NCI-H1092 (cell line): ENCODE measurements at regions not wholly inside any gene's neighbourhood (a gene's known extent, or its start where the extent isn't known, plus 50 kb on each side); places are given as distances from the start of the nearest gene placed in this dataset.

ENCODE experiments used
- DNase-seq: peaks from one replicate; lab custom pipeline; 2025; lab: John Stamatoyannopoulos, UW

DNA sequence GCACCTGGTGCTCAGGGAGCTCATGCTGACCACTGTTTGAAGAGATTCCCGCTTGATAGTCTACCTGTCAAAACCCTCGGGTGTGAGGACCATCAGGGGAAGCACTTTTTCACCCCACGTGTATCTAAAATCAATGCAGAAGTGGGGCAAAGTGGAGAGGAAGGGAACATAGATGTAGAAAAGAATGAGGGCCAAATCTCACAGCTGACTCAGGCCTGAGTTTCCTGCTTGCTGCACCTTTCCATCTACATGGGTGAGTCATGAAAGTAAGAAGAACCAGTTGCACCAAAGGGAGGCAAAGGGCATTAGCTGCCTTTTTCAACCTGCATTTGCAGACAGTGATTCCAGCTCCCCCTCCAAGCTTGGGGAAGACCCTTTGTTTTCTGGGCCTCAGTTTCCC lies 100.2 kb upstream of the MYCN start:
- DNase-seq: no peak

DNA sequence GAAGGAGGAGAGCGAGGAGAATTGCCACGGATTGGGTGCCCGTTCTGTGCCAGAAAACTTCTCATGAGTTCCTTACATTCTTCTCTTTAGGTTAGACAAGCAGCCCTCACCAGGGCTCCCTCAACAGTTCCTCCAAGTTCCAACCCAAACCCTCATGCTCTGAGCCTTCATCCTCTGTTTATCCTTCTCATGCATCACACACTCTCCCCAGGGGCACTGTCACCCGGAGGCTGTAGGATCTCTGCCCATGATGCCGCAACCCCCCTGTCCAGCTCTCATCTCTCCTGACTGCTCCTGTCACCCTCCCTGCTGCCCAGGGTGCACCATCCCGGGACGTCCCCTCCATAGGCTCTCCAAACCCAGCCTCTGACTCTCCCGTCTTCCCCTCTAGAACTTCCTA lies 99.4 kb upstream of the MYCN start:
- no peak for DNase-seq

DNA sequence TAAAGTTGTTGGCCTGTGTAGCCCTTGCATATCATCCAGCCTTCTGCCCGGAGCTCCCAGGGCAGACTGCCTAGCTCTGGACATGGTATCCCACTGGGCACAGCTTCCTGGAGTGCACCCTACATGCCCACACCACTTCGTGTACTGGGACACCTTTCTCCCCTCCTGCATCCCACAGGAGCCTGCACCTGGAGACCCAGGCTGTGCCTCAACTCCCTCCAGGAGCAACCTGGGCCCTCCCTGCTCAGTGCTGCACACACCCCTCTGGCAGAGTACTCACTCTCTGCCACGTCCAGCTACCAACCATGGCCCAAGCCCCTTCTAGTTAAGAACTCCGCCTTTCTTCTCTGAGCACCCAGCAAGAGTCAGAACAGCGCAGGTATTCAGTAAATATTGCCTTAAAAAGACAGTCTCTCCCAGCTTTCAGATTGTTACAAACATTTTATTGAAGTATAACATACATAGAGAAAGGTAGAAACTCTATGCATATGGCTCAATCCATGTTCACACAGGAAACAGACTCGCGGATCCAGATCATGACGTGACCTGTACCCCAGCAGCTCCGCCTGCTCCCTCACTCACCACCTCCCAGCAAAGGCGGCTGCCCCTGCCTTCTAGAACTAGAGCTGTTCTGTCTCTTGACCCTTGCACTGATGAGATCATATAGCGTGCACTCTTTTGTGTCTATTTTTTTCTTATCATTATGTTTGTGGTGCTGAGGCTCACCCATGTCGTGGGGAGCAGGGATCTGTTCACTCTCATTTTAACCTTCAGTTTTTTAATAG lies 98.4 kb upstream of the MYCN start:
- DNase-seq: no peak

DNA sequence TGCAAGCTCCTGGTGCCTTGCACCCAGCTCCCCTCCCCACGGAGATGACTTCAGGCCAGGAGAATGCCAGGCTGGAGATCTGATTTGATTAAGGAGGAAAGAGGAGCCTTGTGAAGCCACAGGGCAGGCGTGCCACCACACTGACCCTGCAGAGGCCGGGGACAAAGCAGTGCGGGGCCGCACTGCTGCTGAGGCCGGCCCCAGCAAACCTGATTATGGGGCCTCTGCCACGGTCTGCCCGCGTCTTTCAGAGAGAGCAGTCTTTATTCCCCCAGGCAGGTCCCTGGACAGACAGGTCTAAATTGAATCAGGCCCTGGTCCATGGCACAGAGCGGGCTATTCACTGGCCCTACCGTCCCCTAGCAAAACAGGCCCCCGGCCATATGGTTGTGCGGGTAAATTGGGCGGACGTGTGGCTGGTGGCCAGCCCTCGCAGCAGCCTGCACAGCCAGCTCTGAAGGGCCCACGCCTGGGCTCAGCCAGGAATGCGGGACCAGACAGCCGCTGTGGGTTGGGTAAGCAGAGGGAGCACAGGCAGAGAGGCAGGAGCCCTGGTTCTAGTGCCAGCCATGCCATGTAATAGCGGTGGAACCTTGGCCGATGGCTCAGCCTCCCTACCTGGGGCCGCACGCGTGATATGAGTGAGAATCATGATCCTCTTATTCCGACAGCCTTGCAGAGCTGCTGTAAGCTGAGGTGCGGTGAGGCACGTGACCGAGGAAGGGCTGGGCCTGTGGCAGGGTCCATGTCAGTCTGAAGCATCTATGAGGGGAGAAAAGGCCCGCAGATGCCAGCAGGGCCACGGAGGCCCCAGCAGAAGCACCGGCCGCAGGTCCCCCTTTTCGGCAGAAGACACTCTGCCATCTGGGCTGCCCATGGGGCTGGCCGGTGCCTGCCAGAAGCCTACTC lies 97.3 kb upstream of the MYCN start:
- DNase-seq: no peak

DNA sequence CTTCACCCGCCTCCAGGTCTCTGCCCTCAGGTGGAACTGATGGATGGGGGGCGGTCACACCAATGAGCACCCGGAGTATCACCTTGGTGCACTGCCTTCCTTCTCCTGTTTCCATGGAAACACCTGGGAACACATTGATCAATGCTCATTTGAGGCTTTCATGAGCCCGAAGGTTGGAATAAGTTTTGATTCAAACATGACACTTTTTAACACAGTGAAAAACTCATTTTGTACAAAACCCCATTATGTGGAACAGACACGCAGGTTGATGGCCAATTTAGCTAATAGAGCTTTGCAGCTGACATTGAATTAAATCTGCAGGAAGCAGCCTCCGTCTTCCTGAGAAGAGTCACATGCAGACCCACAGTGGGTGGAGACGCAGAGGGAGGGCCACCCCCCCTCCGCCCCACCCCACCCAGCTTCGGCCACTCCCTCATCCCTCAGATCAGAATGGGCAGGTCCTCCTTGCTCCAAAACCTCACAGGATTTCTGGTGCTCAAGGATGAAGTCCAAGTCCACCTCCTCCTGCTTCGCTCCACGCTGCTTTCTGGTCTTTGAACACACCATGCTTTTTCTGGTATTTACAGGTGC lies 96.0 kb upstream of the MYCN start:
- no peak for DNase-seq

DNA sequence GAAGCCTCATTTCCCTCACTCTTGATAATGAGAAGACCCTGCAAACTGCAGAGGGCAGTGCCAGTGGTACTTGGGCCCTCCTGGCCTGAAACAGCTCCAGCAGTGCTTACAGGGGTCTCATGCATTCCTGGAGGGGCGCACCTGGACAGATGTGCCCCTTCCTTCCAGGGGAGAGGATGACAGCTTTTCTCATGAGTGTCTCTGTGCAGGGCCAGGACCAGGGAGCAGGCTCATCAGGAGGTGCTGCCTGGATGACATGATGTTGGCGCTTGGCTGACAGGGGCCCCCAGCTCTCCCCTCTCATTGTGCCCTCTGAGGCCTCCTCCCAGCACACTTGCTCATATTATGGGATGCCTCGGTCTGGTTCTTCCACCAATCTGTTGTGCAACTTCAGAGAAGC lies 95.1 kb upstream of the MYCN start:
- no peak for DNase-seq

DNA sequence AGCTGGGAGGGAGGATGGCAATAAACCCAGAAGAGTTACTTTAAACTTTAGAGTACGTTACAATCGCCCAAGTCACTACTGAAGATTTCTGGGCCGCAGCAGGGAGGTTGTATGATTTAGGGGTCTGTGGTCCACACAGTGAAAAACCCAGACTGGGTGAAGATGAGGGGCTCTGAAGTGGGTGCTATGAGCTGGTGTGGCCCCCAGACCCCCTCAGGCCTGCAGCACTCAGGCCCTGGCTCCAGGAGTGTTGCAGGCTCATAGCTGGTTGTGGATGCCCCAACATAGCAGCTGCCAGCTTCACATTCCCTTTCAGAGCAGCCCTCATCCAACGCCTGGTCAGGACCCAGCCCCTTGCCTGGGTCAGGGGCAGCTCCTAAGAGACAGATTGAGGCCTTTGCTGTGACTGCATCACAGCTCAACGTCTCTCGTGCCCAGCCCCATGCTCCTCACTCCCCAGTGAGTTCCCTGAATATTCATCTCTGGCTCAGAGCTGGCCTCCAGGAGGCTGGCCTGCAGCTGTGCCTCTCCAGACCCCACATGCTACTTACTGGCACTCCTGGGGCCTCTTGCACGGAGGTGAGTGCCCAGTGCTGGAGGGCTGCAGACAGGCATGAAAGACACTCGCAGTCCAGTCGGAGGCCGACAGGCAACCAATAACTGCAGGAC lies 94.5 kb upstream of the MYCN start:
- no peak for DNase-seq

DNA sequence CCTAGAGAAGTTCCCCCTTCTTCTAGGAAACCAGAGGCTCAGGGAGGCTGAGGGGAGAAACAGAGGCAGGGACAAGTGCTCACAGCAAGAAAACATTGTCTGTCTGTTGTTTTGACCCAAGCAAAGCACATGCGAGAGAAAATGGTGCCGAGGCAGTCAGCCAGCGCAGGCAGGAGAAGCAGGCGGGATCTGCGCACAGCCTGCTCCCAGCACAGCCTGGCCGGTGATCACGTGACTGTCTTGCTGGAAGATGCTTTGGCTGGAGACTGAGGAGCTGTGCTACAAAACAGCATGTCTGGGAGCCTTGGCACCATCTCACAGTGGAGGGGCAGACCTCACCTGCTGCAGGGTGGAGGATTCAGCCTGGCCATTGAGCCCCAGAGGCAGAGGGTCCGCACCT lies 93.7 kb upstream of the MYCN start:
- DNase-seq: no peak

DNA sequence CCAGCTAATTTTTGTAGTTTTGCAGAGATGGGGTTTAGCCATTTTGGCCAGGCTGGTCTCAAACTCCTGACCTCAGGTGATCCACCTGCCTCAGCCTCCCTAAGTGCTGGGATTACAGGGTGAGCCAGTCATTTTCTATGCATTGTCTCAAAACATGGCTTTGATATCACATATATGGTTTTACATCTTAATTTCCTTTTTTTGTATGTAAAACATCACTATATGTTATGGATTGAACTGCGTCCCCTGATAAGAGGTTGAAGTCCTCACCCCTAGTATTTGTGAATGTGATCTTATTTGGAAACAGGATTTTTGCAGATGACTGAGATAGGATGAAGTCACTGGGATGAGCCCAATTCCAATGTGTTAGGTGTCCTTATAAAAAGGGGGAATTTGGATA lies 89.8 kb upstream of the MYCN start:
- DNase-seq: no peak

DNA sequence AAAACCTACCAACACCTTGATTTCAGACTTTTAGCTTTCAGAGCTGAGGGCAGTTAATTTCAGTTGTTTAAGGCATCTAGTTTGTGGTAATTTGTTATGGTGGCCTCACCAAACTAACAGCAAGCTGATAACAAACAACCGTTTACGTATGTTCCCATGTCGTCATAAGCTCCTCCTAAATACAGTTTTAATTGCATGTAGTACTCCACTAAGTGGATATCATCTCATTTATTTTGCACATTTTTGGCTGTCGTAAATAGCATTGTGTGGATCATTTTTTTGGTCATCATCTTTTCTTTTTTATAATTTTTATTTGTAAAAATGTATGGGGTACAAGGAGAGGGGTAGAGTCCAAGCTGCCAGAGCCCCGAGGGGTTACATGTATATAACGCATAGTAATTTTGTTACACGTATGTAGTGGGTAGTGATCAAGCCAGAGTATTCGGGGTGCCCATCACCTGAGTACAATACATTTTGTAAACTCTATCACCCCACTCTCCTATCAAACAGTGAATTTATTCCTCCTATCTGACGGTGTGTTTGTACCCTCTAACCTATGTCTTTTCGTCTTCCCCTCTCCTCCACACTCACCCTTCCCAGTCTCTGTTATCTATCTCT lies 89.2 kb upstream of the MYCN start:
- no peak for DNase-seq

DNA sequence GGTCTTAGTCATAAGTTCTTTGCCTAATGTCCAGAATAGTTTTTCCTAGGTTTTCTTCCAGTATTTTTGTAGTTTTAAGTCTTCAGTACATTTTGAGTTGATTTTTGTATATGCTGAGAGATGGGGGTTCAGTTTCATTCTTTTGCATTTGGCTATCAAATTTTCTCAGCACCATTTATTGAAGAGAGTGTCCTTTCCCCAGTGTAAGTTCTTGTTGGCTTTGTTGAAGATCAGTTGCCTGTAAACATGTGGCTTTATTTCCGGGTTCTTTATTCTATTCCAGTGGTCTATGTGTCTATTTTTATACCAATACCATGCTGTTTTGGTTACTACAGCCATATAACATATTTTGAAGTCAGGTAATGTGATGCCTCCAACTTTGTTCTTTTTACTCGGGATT lies 87.5 kb upstream of the MYCN start:
- no peak for DNase-seq

DNA sequence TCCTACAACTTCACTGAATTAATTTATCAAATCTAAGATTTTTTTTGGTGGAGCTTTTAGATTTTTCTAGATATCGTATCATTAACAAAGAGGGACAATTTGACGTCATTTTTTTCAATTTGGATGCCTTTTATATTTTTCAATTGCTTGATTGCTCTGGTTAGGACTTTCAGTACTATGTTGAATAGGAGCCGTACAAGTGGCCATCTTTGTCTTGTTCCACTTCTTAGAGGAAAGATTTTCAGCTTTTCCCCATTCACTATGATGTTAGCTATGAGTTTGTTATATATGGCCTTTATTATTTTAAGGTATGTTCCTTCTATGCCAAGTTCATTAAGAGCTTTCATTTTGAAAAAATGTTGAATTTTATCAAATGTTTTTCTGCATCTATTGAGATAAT lies 86.4 kb upstream of the MYCN start:
- no peak for DNase-seq

DNA sequence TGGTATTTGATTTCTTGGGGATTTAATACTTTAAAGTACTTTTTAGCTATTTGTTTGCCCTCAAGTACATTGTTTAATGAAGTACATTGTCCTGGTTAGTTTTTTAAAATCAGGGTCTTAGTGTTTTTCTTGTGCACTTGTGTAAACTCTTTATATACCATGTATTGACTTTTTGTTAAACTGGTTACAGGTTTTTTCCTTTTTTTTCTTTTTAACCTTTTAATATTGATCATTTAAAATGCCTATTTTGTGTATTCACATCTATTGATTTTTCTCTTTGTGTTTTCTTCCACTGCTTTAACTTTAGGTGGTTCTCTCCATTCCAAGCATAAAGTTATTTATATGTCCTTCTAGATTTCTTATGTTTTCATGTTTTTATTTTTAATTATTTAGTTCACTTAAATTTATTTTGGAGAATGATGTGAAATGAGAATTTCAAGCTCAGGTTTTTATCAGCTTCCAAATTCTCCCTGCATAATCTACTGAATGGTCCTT lies 84.5 kb upstream of the MYCN start:
- DNase-seq: no peak

DNA sequence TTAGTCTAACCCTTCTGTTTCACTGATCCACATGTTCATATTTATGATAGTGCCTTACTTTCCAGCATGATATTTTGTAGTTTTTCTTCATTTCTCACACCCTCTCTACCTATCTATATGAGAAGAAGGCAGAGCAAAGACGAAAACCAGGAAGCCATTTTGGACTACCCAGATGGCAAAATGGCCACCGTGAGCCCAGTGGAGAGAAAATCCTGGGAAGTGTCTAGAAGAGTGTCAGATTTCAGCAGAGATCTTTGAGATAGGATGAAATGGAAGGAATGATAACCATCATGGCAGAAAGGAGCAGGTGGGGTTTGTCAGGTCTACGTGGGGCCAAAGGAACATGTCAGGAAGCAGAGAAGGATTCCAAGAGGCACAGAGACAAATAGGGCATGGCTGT lies 84.0 kb upstream of the MYCN start:
- no peak for DNase-seq

DNA sequence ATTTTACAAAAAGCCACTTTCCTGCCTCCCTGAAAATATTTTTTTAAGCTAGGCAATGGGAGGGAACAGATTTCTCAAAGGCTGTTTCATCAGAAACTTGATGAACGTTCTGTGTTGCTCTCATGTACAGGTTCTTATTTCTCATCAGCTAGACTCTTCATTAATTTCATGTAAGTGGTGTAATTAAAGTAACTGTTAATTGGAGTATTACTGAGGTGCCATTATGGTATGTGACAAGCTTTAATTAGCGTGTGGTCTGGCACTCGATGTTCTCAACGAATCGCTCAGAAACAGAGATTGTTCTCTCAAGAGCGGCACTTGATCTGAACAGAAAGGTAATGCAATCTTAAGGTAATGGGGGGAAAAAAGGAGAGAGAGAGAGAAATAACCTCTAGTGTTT lies 81.9 kb upstream of the MYCN start:
- DNase-seq: no peak

DNA sequence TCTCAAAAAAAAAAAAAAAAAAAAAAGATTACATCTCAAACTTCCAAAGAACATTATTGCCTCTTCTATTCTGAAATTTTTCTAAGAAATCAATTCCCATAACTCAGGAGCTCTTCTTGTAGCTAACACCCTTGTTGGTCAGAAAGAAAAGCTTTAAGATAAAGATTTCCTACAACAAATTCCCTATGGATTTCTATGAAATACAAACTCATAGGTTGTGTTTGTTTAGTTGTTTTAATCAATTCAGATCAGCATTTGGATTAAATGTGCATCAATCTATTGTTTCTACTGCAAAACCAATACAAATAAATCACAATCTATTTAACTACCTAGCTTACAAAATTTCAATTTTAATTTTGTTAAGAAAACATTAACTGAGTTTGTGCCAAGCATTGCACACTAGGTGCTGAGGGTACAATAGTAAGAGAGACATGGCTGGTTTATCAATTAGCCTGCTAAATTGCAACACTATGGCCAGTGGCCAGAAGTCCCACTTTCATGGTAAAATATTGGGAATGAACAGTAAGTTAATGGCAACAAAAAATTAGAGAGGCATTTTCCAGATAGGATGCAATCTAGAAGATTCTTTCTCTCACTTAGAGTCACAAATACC lies 80.2 kb upstream of the MYCN start:
- DNase-seq: no peak

DNA sequence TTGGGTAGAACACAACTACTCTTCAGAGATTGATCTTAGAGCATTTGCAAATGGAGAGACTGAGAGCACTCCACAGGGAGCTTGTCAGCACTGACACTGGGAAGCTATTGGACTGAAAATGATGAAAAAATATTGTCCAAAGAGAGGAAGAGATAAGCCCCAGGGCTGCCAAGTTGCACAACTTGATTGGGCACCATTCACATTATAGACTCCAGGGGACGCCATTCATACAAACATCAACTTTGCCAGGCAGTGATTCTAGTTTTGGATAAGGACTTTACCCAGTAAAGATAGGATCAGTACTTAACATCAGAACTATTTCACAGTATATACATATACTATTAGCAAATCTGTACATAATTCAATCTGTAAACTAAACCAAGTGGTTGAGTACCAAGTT lies 79.6 kb upstream of the MYCN start:
- DNase-seq: no peak

DNA sequence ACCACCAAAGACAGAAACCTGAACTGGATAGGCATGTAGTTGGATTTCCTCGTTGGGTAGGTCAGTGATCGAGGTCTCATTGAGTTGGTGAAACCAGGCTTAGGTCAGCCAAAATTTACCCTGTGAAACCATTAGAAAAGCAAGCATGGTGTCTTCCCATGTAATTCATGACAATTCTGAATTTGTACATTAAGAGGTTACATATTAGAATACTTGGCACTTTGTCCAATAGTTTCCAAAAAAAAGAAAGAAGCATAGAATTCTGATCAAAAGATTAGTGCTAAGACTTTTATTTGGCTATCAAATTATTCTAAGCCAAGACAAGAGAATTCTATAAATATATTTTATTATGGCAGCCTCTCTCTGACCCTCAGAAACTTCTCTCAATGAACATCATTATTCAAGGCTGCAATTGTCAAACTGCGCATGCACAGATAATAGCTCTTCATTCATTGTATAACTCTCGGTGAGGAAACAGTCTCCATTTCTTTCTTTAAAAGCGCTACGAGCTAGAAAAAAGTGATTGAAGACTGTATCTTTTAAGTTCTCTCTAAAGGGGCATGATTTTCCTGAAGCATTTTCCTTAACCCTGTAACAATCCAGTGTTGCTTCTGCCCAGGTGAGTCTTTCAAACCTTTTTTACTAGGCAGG lies 79.1 kb upstream of the MYCN start:
- DNase-seq: no peak

DNA sequence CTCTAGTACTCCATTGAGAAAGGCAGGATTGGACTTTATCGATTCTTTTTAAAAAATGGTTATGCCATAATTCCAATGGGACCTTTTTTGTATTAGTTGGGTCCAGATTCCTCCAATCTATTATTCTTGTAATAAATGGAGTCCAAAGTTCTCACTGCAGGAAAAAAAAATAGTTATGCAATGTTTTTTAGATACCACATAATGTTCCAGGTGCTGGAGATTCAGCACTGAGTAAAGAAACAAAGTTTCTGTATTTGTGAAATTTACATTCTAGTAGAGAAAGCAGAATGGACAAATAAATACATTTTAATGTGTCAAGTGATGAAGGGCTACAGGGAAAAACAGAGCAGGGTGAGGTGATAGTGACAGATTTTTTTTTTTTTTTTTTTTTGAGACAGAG lies 78.5 kb upstream of the MYCN start:
- DNase-seq: no peak

DNA sequence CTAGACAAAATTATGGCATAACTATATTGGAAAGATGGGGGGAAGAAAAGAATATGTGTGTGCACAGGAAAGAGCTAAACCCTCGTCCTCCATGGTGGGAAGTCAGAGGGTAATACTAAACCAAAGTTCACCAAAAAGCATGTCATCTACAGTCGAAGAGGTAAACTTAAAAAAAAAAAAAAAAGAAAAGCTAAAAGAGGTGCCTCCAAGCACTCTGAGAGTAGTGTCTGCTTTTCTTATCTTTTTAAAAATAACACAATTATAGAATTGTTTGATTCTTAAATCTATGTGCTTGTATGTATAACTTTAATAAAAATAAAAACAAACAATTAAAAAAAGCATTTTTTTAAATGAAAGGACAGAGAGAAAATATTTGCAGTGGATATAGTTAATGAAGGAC lies 77.3 kb upstream of the MYCN start:
- DNase-seq: no peak
